AG10803 (cell line): ENCODE measurements at regions not wholly inside any gene's neighbourhood (a gene's known extent, or its start where the extent isn't known, plus 50 kb on each side); places are given as distances from the start of the nearest gene placed in this dataset.

Experiments
- DNase-seq: peaks from one replicate; pipeline ENCODE4 v3.0.0; 2010; ENCODE audit warnings: low read depth
- H3K4me3 ChIP-seq: 2 replicates; pipeline ENCODE4 v1.5.1; 2011; ENCODE audit warnings: mild to moderate bottlenecking, low read length, control low read depth
- TF ChIP-seq, protein P1 (sequence below): conservative IDR thresholded peaks from 2 replicates; pipeline ENCODE4 v1.5.1; 2011; ENCODE audit warnings: mild to moderate bottlenecking, low read length, control low read depth, inconsistent platforms

DNA sequence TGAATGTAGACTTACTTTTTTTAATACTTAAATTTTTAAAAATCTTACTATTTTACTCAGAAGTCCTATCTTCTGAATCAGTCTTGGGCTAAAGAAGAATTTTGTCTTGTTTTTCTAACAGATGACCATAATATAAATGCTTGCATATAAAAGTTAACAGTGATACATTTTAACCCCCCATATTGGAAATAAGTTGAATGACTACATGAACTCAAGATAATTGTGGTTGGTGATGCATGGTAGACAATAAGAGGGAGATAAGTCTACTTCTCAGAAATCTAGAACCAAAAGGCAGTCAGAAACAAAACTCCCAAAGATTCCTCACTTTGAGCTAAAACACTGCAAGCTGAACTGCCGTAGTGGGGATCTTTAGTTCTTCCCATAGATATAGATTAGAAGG is 868.4 kb upstream of the SOX9 start:
- DNase-seq = no peak
- TF ChIP-seq, protein P1, sequence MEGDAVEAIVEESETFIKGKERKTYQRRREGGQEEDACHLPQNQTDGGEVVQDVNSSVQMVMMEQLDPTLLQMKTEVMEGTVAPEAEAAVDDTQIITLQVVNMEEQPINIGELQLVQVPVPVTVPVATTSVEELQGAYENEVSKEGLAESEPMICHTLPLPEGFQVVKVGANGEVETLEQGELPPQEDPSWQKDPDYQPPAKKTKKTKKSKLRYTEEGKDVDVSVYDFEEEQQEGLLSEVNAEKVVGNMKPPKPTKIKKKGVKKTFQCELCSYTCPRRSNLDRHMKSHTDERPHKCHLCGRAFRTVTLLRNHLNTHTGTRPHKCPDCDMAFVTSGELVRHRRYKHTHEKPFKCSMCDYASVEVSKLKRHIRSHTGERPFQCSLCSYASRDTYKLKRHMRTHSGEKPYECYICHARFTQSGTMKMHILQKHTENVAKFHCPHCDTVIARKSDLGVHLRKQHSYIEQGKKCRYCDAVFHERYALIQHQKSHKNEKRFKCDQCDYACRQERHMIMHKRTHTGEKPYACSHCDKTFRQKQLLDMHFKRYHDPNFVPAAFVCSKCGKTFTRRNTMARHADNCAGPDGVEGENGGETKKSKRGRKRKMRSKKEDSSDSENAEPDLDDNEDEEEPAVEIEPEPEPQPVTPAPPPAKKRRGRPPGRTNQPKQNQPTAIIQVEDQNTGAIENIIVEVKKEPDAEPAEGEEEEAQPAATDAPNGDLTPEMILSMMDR = no peak
- H3K4me3 ChIP-seq = no peak overlapping the region

DNA sequence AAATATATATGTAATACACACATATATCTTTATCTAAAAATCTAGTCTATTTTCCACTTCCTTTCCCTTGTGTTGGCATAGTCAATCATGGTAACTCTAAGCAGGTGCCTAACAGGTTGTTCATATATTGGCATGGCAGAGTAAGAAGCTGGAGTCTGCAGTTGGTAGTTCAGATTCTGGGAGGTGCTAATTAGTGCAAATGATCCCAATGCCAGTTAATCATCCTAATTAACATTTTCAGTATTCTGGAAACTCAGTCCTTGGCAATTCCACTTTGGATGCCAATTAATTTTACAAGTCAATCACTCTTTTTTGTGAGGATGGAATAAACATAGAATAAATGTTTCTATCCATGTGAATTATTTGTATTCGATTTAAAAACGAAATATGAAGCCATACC is 863.7 kb upstream of the SOX9 start:
- TF ChIP-seq, protein P1 = no peak
- DNase-seq = no peak

DNA sequence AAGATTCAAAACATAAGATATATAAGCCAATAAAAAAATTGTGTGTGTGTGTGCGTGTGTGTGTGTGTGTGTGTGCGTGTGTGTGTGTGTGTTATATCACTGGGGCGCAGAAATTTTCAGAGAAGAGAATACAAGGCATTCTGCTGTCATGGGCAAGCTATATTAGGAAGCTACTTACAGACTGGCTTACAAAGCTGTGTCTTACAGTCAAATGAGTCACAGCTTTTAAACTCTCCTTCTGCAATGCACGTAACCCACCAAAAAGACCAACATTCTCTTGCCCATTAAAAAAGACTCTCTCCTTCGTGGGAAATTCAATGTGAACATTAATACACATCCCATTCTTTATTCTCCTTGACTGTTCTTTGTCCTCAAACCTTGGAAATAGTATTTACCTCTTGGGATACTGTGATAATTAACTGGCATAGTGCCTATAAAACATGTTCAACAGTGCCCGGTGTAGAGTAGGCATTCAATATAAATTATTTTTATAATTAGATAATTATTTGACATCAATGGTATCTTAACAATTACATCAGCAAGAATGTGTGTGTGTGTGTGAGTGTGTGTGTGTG is 860.4 kb upstream of the SOX9 start:
- TF ChIP-seq, protein P1 = no peak
- H3K4me3 ChIP-seq = no peak overlapping the region
- peak; percentile 48 for DNase-seq

More for the DNA sequence above, 863.7 kb upstream of the SOX9 start:
- H3K4me3 ChIP-seq = no peak overlapping the region

DNA sequence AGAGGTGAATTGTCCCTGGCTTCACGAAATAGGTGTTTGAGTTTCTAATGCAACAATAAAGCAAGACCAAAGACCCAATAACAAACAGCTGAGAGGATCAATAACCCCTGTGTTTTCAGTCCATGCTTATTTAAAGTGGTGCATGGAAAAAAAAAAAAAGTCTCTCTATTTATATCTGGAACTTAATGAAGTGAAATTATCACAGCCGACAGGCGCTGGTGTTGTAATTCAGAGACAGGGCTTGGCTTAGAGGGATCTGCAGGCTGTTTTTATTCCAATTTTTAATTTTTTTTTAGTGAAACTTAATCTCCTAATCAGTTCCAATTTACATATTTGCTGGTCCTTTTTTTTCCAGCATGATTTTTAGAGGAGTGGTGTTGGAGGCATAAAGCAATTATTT is 858.2 kb upstream of the SOX9 start:
- TF ChIP-seq, protein P1 = no peak
- no peak for DNase-seq
- no peak overlapping the region for H3K4me3 ChIP-seq

DNA sequence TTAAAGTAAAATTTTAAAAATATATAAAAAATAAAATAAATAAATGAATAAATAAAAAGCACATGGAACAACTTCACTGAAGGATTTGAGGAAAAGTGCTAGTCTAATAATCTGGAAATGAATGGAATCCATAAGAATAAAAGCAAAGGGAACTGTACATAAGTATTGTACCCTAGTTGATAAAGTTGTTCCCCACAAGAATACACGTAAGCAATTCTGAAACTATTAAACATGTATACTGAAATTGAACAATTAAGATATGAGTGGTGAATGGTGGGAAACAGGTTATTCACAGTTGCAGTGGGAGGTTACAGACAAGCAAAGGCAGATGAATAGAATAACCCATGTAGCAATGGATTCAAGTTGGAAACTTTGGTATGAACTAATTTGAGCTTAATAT is 853.2 kb upstream of the SOX9 start:
- DNase-seq = no peak
- TF ChIP-seq, protein P1 = no peak
- H3K4me3 ChIP-seq = no peak overlapping the region

DNA sequence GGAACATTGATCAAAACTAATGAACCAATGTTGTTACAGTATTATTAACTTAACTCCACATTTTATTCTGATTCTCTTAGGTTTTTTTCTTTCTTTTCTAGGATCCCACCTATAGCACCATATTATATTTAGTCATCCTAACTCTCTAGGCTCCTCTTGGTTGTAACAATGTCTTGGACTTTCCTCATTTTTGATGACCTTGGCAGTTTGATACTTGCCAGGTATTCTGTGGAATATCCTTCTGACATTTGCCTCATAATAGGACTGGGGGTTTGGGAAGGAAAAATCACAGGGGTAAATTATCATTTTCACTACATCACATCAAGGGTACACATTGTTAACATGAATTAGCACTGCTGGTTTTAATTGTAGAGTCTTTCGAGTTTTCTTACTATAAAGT is 851.6 kb upstream of the SOX9 start:
- TF ChIP-seq, protein P1 = no peak
- H3K4me3 ChIP-seq = no peak overlapping the region
- no peak for DNase-seq

DNA sequence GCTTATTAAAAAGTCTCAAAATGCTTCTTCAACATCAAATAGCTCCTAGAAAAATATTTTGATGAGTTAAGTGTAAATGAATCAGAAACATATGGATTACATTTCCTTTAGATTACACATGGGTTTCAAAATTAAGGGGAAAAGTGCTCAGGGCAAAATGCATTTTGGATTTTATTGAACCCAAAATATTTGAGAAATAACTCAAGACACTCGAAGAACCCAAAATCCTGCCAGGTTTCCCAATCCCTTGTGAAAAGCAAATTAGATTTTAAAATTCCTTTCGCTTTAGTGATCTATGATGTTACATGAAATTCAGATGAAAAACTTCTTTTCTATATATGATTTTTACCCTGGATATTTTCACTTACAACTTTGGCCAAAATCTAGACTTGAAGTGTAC is 847.4 kb upstream of the SOX9 start:
- TF ChIP-seq, protein P1 = no peak
- H3K4me3 ChIP-seq = no peak overlapping the region
- peak; percentile 82 for DNase-seq
